ENCODE measurements at regions not wholly inside any gene's neighbourhood (a gene's known extent, or its start where the extent isn't known, plus 50 kb on each side); places are given as distances from the start of the nearest gene placed in this dataset.

DNA sequence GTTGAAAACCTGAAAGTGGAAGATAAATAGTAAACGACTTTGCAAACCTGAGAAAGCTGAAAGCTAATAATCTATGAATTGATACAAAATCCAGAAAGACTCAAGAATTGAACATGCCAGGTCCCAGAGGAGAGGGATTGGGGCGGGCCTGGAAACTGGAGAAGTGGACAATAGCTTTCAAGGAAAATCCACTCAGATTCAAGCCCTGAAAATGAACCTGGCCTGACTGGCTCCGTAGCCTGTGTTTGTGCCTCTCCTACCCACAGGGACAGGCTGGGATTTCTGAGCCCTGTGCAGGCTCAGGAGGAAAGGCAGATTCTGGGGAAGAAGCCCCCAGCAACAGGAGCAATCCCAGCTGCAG, 274.8 kb upstream of the HS6ST1 start:
- TF ChIP-seq, protein P1, sequence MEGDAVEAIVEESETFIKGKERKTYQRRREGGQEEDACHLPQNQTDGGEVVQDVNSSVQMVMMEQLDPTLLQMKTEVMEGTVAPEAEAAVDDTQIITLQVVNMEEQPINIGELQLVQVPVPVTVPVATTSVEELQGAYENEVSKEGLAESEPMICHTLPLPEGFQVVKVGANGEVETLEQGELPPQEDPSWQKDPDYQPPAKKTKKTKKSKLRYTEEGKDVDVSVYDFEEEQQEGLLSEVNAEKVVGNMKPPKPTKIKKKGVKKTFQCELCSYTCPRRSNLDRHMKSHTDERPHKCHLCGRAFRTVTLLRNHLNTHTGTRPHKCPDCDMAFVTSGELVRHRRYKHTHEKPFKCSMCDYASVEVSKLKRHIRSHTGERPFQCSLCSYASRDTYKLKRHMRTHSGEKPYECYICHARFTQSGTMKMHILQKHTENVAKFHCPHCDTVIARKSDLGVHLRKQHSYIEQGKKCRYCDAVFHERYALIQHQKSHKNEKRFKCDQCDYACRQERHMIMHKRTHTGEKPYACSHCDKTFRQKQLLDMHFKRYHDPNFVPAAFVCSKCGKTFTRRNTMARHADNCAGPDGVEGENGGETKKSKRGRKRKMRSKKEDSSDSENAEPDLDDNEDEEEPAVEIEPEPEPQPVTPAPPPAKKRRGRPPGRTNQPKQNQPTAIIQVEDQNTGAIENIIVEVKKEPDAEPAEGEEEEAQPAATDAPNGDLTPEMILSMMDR (IDR thresholded peaks at IDR 0.05) = no peak
- no peak for TF ChIP-seq POLR2A (IDR thresholded peaks at IDR 0.05)

Data from testis (tissue), 2 donors.